Activated CD8-positive, alpha-beta T cell treated with anti-CD3 and anti-CD28 coated beads for 36 hours (primary cell): ENCODE measurements at regions not wholly inside any gene's neighbourhood (a gene's known extent, or its start where the extent isn't known, plus 50 kb on each side); places are given as distances from the start of the nearest gene placed in this dataset.

Experiments used
- ATAC-seq: fragments of 200-7000 bp; cut with Tn5 transposase; one replicate; pipeline ENCODE4 v1.10.0; 2021; ENCODE audit warnings: mild to moderate bottlenecking, moderate library complexity
- CTCF ChIA-PET: fragments of 350-600 bp; sonication (Branson Sonifier 250); formaldehyde crosslinking; loops from one replicate; lab custom pipeline; 2021; ENCODE audit warnings: antibody characterized with exemption; lab: Charles Lee
- POLR2A ChIA-PET: fragments of 350-600 bp; sonication (Branson Sonifier 250); formaldehyde crosslinking; loops from one replicate; lab custom pipeline; 2021; ENCODE audit warnings: antibody characterized with exemption; lab: Charles Lee
- DNase-seq: peaks from one replicate; pipeline ENCODE4 v3.0.0-alpha.2; 2020
- H3K27ac Mint-ChIP-seq: one replicate; pipeline ENCODE4 v1.8.0; 2021; ENCODE audit warnings: mild to moderate bottlenecking, mixed read lengths
- H3K27me3 Mint-ChIP-seq: one replicate; pipeline ENCODE4 v1.8.0; 2021; ENCODE audit warnings: mixed read lengths
- H3K36me3 Mint-ChIP-seq: one replicate; pipeline ENCODE4 v1.8.0; 2021; ENCODE audit warnings: low read depth, mixed read lengths
- H3K4me1 Mint-ChIP-seq: one replicate; pipeline ENCODE4 v1.8.0; 2021; ENCODE audit warnings: low read depth, mixed read lengths
- H3K4me3 Mint-ChIP-seq: one replicate; pipeline ENCODE4 v1.8.0; 2021; ENCODE audit warnings: mild to moderate bottlenecking, moderate library complexity, mixed read lengths
- H3K9me3 Mint-ChIP-seq: one replicate; pipeline ENCODE4 v1.8.0; 2021; ENCODE audit warnings: mixed read lengths
- intact Hi-C: fragments of 100-400 bp; cut with micrococcal nuclease; formaldehyde crosslinking; loops from one replicate; pipeline ENCODE4 v1.10.0; 2022
- TF ChIP-seq, protein P1 (sequence below): fragments of 200-600 bp; IDR thresholded peaks from one replicate; pipeline ENCODE4 v1.8.0; 2022; ENCODE audit warnings: antibody characterized with exemption, mild to moderate bottlenecking

DNA sequence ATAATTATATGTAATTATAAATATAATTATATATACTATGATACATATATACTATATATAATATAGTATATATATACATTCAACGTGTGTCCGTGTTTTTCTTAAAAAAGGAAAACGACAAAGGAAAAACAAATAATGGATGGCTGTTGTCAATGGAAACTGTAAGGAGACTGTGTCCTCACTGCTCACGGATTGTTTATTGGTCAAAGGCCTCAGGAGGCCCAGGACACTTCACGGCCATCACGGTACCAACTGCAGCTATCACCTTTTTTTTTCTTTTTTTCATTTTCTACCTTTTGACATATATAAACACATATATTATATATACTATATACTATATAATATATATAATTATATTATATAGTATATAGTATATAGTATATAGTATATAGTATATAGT lies 113.4 kb downstream of the SPTSSA start:
- POLR2A ChIA-PET, result no interaction called here
- TF ChIP-seq, protein P1, sequence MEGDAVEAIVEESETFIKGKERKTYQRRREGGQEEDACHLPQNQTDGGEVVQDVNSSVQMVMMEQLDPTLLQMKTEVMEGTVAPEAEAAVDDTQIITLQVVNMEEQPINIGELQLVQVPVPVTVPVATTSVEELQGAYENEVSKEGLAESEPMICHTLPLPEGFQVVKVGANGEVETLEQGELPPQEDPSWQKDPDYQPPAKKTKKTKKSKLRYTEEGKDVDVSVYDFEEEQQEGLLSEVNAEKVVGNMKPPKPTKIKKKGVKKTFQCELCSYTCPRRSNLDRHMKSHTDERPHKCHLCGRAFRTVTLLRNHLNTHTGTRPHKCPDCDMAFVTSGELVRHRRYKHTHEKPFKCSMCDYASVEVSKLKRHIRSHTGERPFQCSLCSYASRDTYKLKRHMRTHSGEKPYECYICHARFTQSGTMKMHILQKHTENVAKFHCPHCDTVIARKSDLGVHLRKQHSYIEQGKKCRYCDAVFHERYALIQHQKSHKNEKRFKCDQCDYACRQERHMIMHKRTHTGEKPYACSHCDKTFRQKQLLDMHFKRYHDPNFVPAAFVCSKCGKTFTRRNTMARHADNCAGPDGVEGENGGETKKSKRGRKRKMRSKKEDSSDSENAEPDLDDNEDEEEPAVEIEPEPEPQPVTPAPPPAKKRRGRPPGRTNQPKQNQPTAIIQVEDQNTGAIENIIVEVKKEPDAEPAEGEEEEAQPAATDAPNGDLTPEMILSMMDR, result no peak
- ATAC-seq, result no peak

DNA sequence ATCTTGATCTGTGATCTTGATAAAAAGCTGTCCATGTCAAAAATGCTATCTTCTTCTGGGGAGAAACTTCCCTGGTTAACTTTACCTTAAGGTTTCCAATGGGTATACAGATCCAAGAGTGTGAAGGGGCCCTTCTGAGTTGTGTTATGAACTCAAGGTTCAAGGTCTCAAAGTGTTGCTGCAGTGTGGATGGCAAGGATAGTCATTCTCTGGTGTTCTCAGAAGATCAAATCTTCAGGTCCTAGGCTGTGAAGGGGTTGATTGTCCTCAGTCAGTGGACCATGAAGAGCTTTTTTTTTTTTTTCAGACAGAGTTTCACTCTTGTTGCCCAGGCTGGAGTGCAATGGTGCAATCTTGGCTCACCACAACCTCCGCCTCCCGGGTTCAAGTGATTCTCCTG lies 114.4 kb downstream of the SPTSSA start:
- Mint-ChIP-seq H3K27ac (no peak overlapping the region), H3K27me3 (no peaks in the 10 kb centered on the region), H3K36me3 (no peaks in the 10 kb centered on the region), H3K9me3 (no peaks in the 10 kb centered on the region), H3K4me3 (no peak overlapping the region), H3K4me1 (no peaks in the 10 kb centered on the region)
- intact Hi-C loops, result no loop called here
- peak; percentile 14 for DNase-seq
- TF ChIP-seq, protein P1, result no peak
- POLR2A ChIA-PET, result no interaction called here
- peak; percentile 72 for ATAC-seq
- CTCF ChIA-PET, result interaction anchor here (1.0 to 1.4 kb wide), 2 partner anchors 16 to 24 kb away, joined by 3 to 5 read pairs; no protein-coding TSS in a partner anchor

More for the DNA sequence above, 113.4 kb downstream of the SPTSSA start:
- Mint-ChIP-seq H3K4me1 (no peaks in the 10 kb centered on the region), H3K36me3 (no peaks in the 10 kb centered on the region), H3K27ac (no peak overlapping the region), H3K4me3 (no peak overlapping the region), H3K9me3 (no peaks in the 10 kb centered on the region), H3K27me3 (no peaks in the 10 kb centered on the region)
- DNase-seq, result peak; percentile 15
- CTCF ChIA-PET, result no interaction called here
- intact Hi-C loops, result no loop called here

DNA sequence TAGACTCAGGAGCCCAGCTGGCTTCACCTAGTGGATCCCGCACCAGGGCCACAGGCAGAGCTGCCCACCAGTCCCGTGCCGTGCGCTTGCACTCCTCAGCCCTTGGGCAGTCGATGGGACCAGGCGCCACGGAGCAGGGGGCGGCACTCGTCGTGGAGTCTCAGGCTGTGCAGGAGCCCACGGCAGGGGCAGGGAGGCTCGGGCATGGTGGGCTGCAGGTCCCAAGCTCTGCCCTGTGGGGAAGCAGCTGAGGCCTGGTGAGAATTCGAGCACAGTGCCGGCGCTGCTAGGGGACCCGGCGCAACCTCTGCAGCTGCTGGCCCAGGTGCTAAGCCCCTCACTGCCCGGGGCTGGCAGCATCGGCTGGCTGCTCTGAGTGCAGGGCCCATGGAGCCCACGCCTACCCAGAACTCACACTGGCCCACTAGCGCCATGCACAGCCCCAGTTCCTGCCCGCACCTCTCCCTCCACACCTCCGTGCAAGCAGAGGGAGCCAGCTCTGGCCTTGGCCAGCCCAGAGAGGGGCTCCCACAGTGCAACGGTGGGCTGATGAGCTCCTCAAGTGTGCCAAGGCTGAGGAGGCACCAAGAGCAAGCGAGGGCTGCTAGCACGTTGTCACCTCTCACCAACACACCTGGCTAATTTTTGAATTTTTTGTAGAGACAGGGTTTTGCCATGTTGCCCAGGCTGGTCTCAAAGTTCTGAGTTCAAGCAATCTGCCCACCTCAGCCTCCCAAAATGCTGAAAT lies 116.1 kb downstream of the SPTSSA start:
- intact Hi-C loops, result no loop called here
- CTCF ChIA-PET, result interaction anchor here (1.0 kb wide), 1 partner anchor 14 kb away, joined by 3 read pairs; no protein-coding TSS in a partner anchor
- POLR2A ChIA-PET, result no interaction called here
- Mint-ChIP-seq H3K36me3 (no peaks in the 10 kb centered on the region), H3K4me1 (no peaks in the 10 kb centered on the region), H3K27ac (no peak overlapping the region), H3K4me3 (no peak overlapping the region), H3K27me3 (no peaks in the 10 kb centered on the region), H3K9me3 (no peaks in the 10 kb centered on the region)
- ATAC-seq (no peak), DNase-seq (no peak)
- TF ChIP-seq, protein P1, result no peak

DNA sequence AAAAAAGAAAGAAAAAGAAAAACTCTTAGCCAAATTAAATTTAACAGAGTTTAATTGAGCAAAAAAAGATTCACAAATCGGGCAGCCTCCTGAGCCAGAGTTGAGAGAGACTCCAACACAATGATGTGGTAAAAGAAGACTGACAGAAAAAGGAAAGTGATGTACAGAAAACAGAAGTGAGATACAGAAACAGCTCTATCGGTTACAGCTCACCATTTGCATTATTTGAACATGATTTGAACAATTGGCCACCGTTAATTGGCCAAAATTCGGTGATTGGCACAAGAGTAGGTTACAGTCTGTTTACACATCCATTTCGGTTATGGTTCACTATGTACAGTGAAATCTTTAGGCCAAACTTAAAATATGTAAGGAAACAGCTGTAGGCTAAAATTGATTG lies 117.7 kb downstream of the SPTSSA start:
- no peaks in the 10 kb centered on the region for H3K9me3 Mint-ChIP-seq
- H3K4me1 Mint-ChIP-seq, result no peaks in the 10 kb centered on the region
- H3K27me3 Mint-ChIP-seq, result no peaks in the 10 kb centered on the region
- no peak for ATAC-seq
- TF ChIP-seq, protein P1, result no peak
- H3K27ac Mint-ChIP-seq, result no peak overlapping the region
- H3K4me3 Mint-ChIP-seq, result no peak overlapping the region
- ChIA-PET CTCF (interaction anchor here (0.9 kb wide), 1 partner anchor 22 kb away, joined by 3 read pairs; no protein-coding TSS in a partner anchor), POLR2A (no interaction called here)
- no peaks in the 10 kb centered on the region for H3K36me3 Mint-ChIP-seq
- DNase-seq, result no peak
- intact Hi-C loops, result no loop called here

DNA sequence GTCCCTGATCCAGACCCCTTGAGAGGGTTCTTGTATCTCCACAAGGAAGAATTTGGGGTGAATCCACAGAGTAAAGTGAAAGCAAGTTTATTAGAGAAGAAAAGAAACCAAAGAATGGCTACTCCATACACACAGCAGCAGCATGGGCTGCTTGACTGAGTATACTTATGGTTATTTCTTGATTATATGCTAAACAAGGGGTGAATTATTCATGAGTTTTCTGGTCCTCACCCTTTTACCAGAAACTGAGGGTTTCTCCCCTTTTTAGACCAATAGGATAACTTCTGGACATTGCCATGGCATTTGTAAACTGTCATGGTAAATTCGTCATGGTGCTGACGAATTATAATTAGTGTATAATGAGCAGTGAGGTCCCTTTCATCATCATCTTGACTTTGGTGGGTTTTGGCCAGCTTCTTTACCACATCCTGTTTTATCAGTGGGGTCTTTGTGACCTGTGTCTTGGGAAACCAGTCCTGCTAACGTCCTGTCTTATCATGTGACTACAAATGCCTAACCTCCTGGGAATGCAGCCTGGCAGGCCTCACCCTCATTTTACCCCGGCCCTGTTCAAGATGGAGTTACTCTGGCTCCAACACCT lies 121.9 kb downstream of the SPTSSA start:
- Mint-ChIP-seq H3K27me3 (no peaks in the 10 kb centered on the region), H3K4me1 (no peaks in the 10 kb centered on the region), H3K4me3 (no peak overlapping the region), H3K9me3 (no peaks in the 10 kb centered on the region), H3K27ac (no peak overlapping the region), H3K36me3 (no peaks in the 10 kb centered on the region)
- DNase-seq (no peak), ATAC-seq (no peak)
- intact Hi-C loops, result no loop called here
- TF ChIP-seq, protein P1, result no peak
- POLR2A ChIA-PET, result no interaction called here
- CTCF ChIA-PET, result no interaction called here
